Transverse colon (tissue), 4 donors: ENCODE measurements at regions not wholly inside any gene's neighbourhood (a gene's known extent, or its start where the extent isn't known, plus 50 kb on each side); places are given as distances from the start of the nearest gene placed in this dataset.

Experiments
- CTCF ChIP-seq, 5 experiments: fragments of 200-600 bp in 3 of 5; fragments of 450-650 bp in 2 of 5; sonication (generic) in 3 of 5; IDR thresholded peaks; 1 replicate in 2 of 5; 2 replicates in 3 of 5; pipeline ENCODE4 v1.5.1; 2016 to 2017; ENCODE audit warnings: antibody characterized with exemption in 5 of 5, inconsistent platforms in 3 of 5, mild to moderate bottlenecking in 2 of 5, moderate library complexity in 1 of 5
- POLR2A ChIP-seq: fragments of 450-650 bp; IDR thresholded peaks from one replicate; pipeline ENCODE4 v1.6.1; 2016; ENCODE audit warnings: antibody characterized with exemption, mild to moderate bottlenecking, moderate library complexity
- POLR2AphosphoS5 ChIP-seq, 3 donors: sonication (generic); formaldehyde crosslinking; IDR thresholded peaks; one replicate each; pipeline ENCODE4 v1.6.1; 2016; ENCODE audit warnings: antibody characterized with exemption in 3 of 3

DNA sequence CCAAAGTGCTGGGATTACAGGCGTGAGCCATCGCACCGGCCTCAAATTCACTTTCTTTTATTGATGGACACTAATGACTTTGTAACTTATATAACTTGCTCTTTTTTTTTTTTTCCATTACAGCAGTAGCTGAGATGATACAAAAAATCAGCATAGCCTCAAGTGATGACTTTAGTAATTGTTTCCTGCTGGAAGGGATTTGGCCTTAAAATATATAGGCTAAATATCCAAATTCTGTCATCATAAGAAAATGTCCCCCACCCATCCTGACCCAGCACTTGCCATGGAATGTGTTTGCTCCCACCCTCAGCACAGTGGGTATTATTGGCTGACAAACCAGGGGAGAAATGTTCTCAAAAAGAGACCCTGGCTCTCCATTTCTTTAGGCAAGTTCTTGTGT is 1264.1 kb upstream of the AUTS2 start:
- TF ChIP-seq CTCF (IDR thresholded peaks at IDR 0.05) (no peak), POLR2A (no peak), POLR2AphosphoS5 (IDR thresholded peaks at IDR 0.05) (no peak)
